ENCODE measurements at regions not wholly inside any gene's neighbourhood (a gene's known extent, or its start where the extent isn't known, plus 50 kb on each side); places are given as distances from the start of the nearest gene placed in this dataset.

GRCh38 chr4:16353165-16353564 lies 126.9 kb upstream of the TAPT1 start:
- WGBS, 2 experiments (ENCODE audit: extremely low coverage in 1 of 2, insufficient coverage in 1 of 2, insufficient read length in 1 of 2, insufficient replicate concordance in 2 of 2, low coverage in 1 of 2, low lambda C conversion rate in 2 of 2, missing lambda C conversion rate in 1 of 2) = 85% methylated on average over 5 of the region's 5 CpGs; no CpG with 5 or more reads in 1 of the 2 experiments
- Histone ChIP-seq H3K79me2 (ENCODE audit: control insufficient read depth in 1 of 2, insufficient read depth in 2 of 2, low read length in 2 of 2) (no peaks in the 10 kb centered on the region), H3K4me3 (ENCODE audit: extremely low read depth in 1 of 4, insufficient read depth in 2 of 4, low read depth in 3 of 4, low read length in 4 of 4) (no peak overlapping the region), H3K36me3 (ENCODE audit: control insufficient read depth in 2 of 4, insufficient read depth in 4 of 4, low read length in 3 of 4) (no peaks in the 10 kb centered on the region; a peak in 1 of 8 replicates), H4K5ac (ENCODE audit: insufficient read length, low read depth, low read length) (no peak overlapping the region), H3K56ac (replicated peaks; ENCODE audit: insufficient read length, low read depth, low read length) (no peak overlapping the region), H4K8ac (ENCODE audit: extremely low read depth, insufficient read depth, low read length) (no peak overlapping the region), H2BK20ac (ENCODE audit: low read length) (no peak overlapping the region), H3K9ac (replicated peaks in 1 of 4; ENCODE audit: extremely low read depth in 1 of 4, low read depth in 3 of 4, low read length in 3 of 4) (no peak overlapping the region), H3K27me3 (replicated peaks in 1 of 4; ENCODE audit: control insufficient read depth in 3 of 4, extremely low read depth in 1 of 4, insufficient read depth in 3 of 4, low read length in 3 of 4) (no peaks in the 10 kb centered on the region; a peak in 1 of 7 replicates), H3K14ac (ENCODE audit: insufficient read length) (no peak overlapping the region), H3K79me1 (ENCODE audit: low read depth, low read length) (no peaks in the 10 kb centered on the region), H4K20me1 (replicated peaks in 1 of 2; ENCODE audit: control insufficient read depth in 1 of 2, insufficient read depth in 2 of 2, low read length in 2 of 2) (no peaks in the 10 kb centered on the region), H2BK5ac (ENCODE audit: low read depth, low read length) (no peak overlapping the region), H3K9me3 (ENCODE audit: insufficient read depth in 2 of 2, low read depth in 1 of 2, low read length in 1 of 2) (no peaks in the 10 kb centered on the region), H2BK120ac (replicated peaks; ENCODE audit: low read depth, low read length) (no peak overlapping the region), H3K23me2 (ENCODE audit: low read depth, low read length) (no peaks in the 10 kb centered on the region), H3K4me1 (replicated peaks in 1 of 4; ENCODE audit: control insufficient read depth in 3 of 4, insufficient read depth in 4 of 4, low read length in 3 of 4) (no peaks in the 10 kb centered on the region), H2BK12ac (ENCODE audit: low read depth, low read length) (no peak overlapping the region), H4K91ac (replicated peaks; ENCODE audit: insufficient read length, low read length) (no peak overlapping the region), H3K18ac (ENCODE audit: extremely low read depth, low read length) (no peak overlapping the region), H2BK15ac (ENCODE audit: low read length) (no peak overlapping the region), H3K4me2 (ENCODE audit: insufficient read depth in 1 of 2, low read depth in 2 of 2, low read length in 2 of 2) (no peak overlapping the region), H2AK5ac (ENCODE audit: low read depth, low read length) (no peak overlapping the region), H3K23ac (ENCODE audit: insufficient read length) (no peak overlapping the region), H3K27ac (ENCODE audit: low read depth, low read length) (no peak overlapping the region), H2AFZ (ENCODE audit: low read length) (no peak overlapping the region), H3K4ac (replicated peaks; ENCODE audit: insufficient read length, low read depth, low read length) (no peak overlapping the region)
- POLR2A ChIA-PET (ENCODE audit: partially characterized antibody) = no interaction called here
- CTCF ChIA-PET (ENCODE audit: partially characterized antibody) = no interaction called here
- no peak for FAIRE-seq
- DNase-seq (ENCODE audit: low read depth in 1 of 2, low spot score in 2 of 2) = no peak
- TF ChIP-seq SIN3A (conservative IDR thresholded peaks at IDR 0.05 in 1 of 2, IDR thresholded peaks at IDR 0.05 in 1 of 2; ENCODE audit: low read depth in 1 of 2, low read length in 2 of 2) = no peak
- no peak for TF ChIP-seq USF2 (IDR thresholded peaks at IDR 0.05; ENCODE audit: low read length)
- TF ChIP-seq CBX5 (IDR thresholded peaks at IDR 0.05; ENCODE audit: low read depth, low read length) = no peak
- TF ChIP-seq SP1 (IDR thresholded peaks at IDR 0.05; ENCODE audit: low read depth, low read length) = no peak
- TF ChIP-seq RNF2 (IDR thresholded peaks at IDR 0.05; ENCODE audit: borderline replicate concordance, low read depth, low read length, missing control alignments, poor library complexity, severe bottlenecking) = no peak
- no peak for TF ChIP-seq JUND (IDR thresholded peaks at IDR 0.05; ENCODE audit: low read length)
- TF ChIP-seq SRF (IDR thresholded peaks at IDR 0.05; ENCODE audit: low read depth, low read length) = no peak
- no peak for TF ChIP-seq FOSL1 (IDR thresholded peaks at IDR 0.05; ENCODE audit: insufficient read depth, low read depth, low read length)
- no peak for TF ChIP-seq RBBP5 (IDR thresholded peaks at IDR 0.05; ENCODE audit: borderline replicate concordance, low read depth, low read length)
- no peak for TF ChIP-seq KDM1A (IDR thresholded peaks at IDR 0.05; ENCODE audit: borderline replicate concordance, low read length)
- TF ChIP-seq ZNF274 (IDR thresholded peaks at IDR 0.05; ENCODE audit: borderline replicate concordance, extremely low read depth, low read length) = no peak
- TF ChIP-seq EZH2 (IDR thresholded peaks at IDR 0.05; ENCODE audit: low read depth, low read length, severe bottlenecking) = no peak
- no peak for TF ChIP-seq SP4 (IDR thresholded peaks at IDR 0.05; ENCODE audit: low read length)
